ENCODE measurements at regions not wholly inside any gene's neighbourhood (a gene's known extent, or its start where the extent isn't known, plus 50 kb on each side); places are given as distances from the start of the nearest gene placed in this dataset.
"Not testable (repeated sequence)": the region's sequence is repeated elsewhere in the genome, so short reads cannot be mapped to it uniquely, and the experiment has no call there.

GRCh38 chr2:194672994-194673393, 984.0 kb upstream of the SLC39A10 start:
- no peak for DNase-seq (ENCODE audit: low read depth)

GRCh38 chr2:194661431-194661830, 995.6 kb upstream of the SLC39A10 start:
- no peak for DNase-seq (ENCODE audit: low read depth)

DNA sequence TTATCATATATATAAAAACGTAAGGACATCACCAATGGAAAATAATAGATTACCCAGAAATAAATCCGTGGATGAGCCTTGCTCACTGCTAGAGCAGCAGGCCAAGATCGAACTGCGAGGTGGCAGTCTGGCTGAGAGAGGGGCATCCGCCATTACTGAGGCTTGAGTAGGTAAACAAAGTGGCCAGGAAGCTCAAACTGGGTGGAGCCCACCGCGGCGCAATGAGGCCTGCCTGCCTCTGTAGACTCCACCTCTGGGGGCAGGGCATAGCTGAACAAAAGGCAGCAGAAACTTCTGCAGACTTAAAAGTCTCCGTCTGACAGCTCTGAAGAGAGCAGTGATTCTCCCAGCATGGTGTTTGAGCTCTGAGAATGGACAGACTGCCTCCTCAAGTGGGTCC, 1018.0 kb upstream of the SLC39A10 start:
- not testable (repeated sequence) for DNase-seq (ENCODE audit: low read depth)

- DNase-seq (ENCODE audit: low read depth) = no peak
Observed at GRCh38 chr2:194621945-194622344, 1035.1 kb upstream of the SLC39A10 start.

DNA sequence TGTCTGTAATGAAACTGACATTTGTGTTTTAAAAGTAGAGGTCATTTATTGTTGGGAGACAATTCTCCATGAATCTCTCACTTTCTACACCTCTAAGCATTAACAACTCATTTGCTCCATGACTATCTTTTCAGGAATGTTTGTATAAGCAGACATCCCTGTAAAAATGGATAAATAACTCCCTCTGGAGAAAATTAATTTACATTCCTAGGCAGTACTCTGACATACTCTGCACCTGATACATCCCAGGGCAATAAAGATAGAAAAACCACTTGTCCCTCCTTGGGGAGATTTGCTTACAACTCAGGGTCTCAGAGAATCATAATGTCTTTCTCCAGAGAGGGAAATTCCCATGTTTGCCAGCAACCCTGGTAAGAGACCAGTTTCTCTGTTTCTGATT, 1037.7 kb upstream of the SLC39A10 start:
- DNase-seq (ENCODE audit: low read depth) = no peak

- no peak for DNase-seq (ENCODE audit: low read depth)
Observed at GRCh38 chr2:194618432-194618831, 1038.6 kb upstream of the SLC39A10 start.

DNA sequence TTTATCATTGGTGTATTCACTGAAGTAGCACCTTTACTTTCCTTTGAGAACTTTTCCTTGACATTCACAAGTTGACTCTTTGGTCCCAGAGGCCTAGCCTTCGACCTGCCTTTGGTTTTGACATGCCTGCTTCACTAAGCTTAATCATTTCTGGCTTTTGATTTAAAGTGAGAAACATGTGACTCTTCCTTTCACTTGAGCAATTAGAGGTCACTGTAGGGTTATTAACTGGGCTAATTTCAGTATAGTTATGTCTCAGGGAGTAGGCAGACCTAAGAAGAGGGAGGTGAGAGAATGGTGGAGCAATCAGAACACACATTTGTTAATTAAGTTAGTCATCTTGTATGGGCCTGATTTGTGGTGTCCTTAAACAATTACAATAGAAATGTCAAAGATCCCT, 1040.7 kb upstream of the SLC39A10 start:
- DNase-seq (ENCODE audit: low read depth) = no peak

GRCh38 chr2:194610297-194610696, 1046.7 kb upstream of the SLC39A10 start:
- DNase-seq (ENCODE audit: low read depth) = no peak

DNA sequence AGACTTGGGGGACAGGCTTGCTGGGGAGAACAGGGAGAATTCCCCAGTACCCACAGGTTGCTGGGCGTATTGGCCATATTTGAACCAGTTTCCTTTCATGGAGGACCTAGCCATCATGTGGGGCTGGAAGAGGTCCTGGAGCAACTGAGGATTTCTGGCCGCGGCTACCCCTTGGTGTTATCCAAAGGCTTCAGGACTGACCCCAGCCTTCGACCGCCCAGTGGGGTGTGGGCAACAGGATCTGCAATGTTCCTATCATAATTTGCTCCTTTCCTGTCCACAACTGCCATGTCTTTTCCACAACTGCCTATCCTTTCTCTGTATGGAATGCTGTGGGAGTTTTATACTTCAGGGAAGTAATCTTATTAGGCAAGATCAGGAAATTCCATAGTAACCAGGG, 1053.6 kb upstream of the SLC39A10 start:
- no peak for DNase-seq (ENCODE audit: low read depth)

DNA sequence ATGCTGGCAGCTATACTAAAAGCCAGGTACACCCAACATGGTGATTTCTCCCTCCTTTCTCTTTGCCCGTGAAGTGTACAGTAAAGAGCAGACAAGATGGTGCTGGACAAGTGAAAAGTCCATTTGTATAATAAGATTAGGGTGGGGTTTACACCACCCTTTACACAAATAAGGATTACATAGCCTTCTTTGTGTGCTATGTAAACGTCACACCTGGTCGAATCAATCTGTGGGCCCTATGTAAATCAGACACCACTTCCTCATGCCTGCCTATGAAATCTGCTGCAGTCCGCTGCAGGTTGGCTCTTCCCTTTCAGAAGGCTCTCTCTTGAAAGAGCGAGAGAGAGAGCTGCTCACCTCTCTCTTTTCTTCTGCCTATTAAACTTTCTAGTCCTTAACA, 1054.3 kb upstream of the SLC39A10 start:
- no peak for DNase-seq (ENCODE audit: low read depth)

DNA sequence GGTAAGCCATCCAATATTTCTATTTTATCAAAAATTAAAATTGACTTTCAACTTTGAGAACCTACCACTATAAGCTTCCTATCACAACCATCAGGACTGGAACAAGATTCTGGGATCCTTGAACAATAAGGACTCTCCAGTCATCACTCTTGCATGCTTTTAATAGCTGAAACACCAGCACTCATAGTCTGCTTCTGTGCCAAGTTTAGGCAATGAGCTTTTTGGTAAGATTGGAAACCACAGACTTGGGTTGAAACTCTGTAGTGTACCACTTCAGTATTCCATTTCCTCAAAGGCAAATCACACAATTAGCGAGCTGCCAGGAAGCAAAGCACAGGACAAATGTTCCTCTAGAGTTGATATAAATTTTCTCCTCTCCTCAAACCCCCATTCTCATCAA, 1065.8 kb upstream of the SLC39A10 start:
- no peak for DNase-seq (ENCODE audit: low read depth)

GRCh38 chr2:194587739-194588270, 1069.2 kb upstream of the SLC39A10 start:
- DNase-seq (ENCODE audit: low read depth) = no peak

DNA sequence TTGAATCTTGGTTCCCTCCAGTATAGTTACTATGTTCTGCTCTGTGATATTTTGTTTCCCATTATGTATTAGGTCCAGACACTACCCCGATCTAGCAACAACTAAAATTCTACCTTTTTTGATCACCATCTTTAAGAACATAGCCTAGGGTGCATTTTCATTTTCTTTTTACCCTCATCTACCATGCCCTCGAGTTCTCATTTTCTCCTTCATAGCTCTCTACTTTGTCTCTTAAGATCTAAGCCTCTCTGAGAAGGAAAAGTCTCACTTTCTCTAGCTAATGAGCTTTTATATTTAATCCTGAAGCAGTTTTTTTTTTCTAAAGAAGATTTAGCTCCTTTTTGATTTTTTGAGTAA, 1089.4 kb upstream of the SLC39A10 start:
- DNase-seq (ENCODE audit: low read depth) = no peak

DNA sequence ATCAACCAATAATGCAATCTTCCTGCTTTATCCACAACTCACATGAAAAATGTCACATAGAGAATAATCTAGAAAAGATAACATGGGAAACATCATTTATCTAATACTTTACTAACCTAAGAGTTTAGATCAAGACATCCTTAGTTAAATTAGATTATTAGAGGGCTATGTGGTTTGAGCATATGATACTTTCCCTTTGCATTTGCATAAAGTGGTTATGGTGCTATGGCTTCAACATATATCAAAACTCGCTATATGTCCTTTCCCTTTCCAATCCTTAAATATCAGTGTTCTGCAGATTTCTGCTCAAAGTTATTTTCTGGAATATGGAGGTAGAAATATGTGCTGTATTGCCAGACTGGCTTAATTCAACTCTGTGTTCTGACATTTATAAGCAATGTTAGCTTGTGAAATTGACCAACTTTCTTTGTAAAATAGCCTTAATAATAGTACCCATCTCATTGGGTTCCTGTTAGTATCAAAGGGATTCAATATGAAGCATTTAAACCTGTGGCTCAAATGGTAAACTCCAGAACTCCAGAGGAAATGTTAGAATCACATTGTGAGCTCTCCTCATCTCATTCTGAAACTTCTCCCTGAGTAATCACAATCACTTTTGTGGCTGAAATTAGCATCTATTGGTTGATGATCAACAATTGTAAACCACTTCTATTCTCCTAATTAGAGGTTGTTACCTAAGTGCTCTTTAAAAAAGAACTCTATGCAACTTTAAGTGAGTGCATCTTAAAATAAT, 1089.9 kb upstream of the SLC39A10 start:
- no peak for DNase-seq (ENCODE audit: low read depth)

DNA sequence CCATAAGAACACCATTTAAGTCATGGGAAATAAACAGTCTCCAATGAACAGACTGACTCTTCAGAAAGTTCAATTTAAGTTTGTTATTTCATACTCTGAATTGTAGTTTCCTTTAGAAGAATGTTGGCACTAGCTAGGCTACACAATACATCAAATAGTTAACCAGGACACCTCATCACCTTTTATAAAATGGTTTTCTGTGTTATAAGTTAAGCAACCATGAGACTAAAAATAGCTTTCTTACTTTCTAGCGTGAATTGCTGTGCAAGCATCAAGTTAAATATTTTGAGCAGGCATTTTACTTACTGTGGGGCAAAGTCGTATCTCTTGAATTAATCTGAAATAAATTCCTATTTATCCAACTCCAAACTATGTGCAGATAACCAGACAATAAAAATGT, 1092.6 kb upstream of the SLC39A10 start:
- DNase-seq (ENCODE audit: low read depth) = no peak

- no peak for DNase-seq (ENCODE audit: low read depth)
Observed at GRCh38 chr2:194562329-194562728, 1094.7 kb upstream of the SLC39A10 start.

GRCh38 chr2:194559964-194560363, 1097.1 kb upstream of the SLC39A10 start:
- no peak for DNase-seq (ENCODE audit: low read depth)

- no peak for DNase-seq (ENCODE audit: low read depth)
Observed at GRCh38 chr2:194559523-194559922, 1097.5 kb upstream of the SLC39A10 start.

- DNase-seq (ENCODE audit: low read depth) = no peak
Observed at GRCh38 chr2:194557993-194558392, 1099.0 kb upstream of the SLC39A10 start.

GRCh38 chr2:194556629-194557028, 1100.4 kb upstream of the SLC39A10 start:
- no peak for DNase-seq (ENCODE audit: low read depth)

- no peak for DNase-seq (ENCODE audit: low read depth)
Observed at GRCh38 chr2:194553980-194554379, 1103.0 kb upstream of the SLC39A10 start.

GRCh38 chr2:194550702-194551101, 1106.3 kb upstream of the SLC39A10 start:
- DNase-seq (ENCODE audit: low read depth) = no peak

GRCh38 chr2:194549387-194549786, 1107.6 kb upstream of the SLC39A10 start:
- DNase-seq (ENCODE audit: low read depth) = no peak

GRCh38 chr2:194545978-194546377, 1111.0 kb upstream of the SLC39A10 start:
- no peak for DNase-seq (ENCODE audit: low read depth)

All from fibroblast of the conjunctiva (primary cell).